Caco-2 (cell line): ENCODE measurements at regions not wholly inside any gene's neighbourhood (a gene's known extent, or its start where the extent isn't known, plus 50 kb on each side); places are given as distances from the start of the nearest gene placed in this dataset.

ENCODE experiments used
- BruUV-seq: library from RNA; stranded (reverse); fragments of 400-500 nt; replicated peaks from 2 replicates; lab custom pipeline; 2021; lab: Mats Ljungman, UMichigan
- CTCF ChIA-PET: fragments of 300-600 bp; sonication (Branson Sonifier 250); formaldehyde crosslinking; loops from one replicate; lab custom pipeline; 2022; ENCODE audit warnings: antibody characterized with exemption; lab: Charles Lee
- POLR2A ChIA-PET: fragments of 300-600 bp; sonication (Branson Sonifier 250); formaldehyde crosslinking; loops from one replicate; lab custom pipeline; 2022; ENCODE audit warnings: antibody characterized with exemption; lab: Charles Lee
- DNase-seq, 2 experiments: peaks; one replicate each; pipeline versions ENCODE4 v3.0.0 to v3.0.0-alpha.2; 2020 to 2022
- H3K27me3 ChIP-seq: replicated peaks from 2 replicates; pipeline ENCODE4 v1.6.0; 2011; ENCODE audit warnings: low read length; ENCODE audit not compliant: control insufficient read depth, insufficient read depth
- H3K36me3 ChIP-seq: 2 replicates; pipeline ENCODE4 v1.5.1; 2011; ENCODE audit warnings: low read length; ENCODE audit not compliant: control insufficient read depth, insufficient read depth
- H3K4me1 ChIP-seq: fragments of 250-450 bp; sonication (Bioruptor Pico); 2 replicates; pipeline ENCODE4 v1.5.1; 2020; ENCODE audit warnings: mild to moderate bottlenecking
- H3K4me3 ChIP-seq: 2 replicates; pipeline ENCODE4 v1.5.1; 2011; ENCODE audit warnings: low read depth, mild to moderate bottlenecking, control low read depth, low read length
- H3K9me3 ChIP-seq: fragments of 250-450 bp; sonication (Bioruptor Pico); 2 replicates; pipeline ENCODE4 v1.5.1; 2020; ENCODE audit warnings: mild to moderate bottlenecking, moderate library complexity
- H3K27ac Mint-ChIP-seq: one replicate; pipeline ENCODE4 v1.8.0; 2022; ENCODE audit warnings: mixed read lengths; ENCODE audit not compliant: unreplicated experiment
- H3K27me3 Mint-ChIP-seq: one replicate; pipeline ENCODE4 v1.8.0; 2022; ENCODE audit warnings: mixed read lengths; ENCODE audit not compliant: insufficient read depth, unreplicated experiment
- H3K36me3 Mint-ChIP-seq: one replicate; pipeline ENCODE4 v1.8.0; 2022; ENCODE audit warnings: mild to moderate bottlenecking, mixed read lengths; ENCODE audit not compliant: insufficient read depth, unreplicated experiment
- H3K4me1 Mint-ChIP-seq: one replicate; pipeline ENCODE4 v1.8.0; 2022; ENCODE audit warnings: low read depth, mixed read lengths; ENCODE audit not compliant: unreplicated experiment
- H3K4me3 Mint-ChIP-seq: one replicate; pipeline ENCODE4 v1.8.0; 2022; ENCODE audit warnings: mild to moderate bottlenecking, moderate library complexity, mixed read lengths; ENCODE audit not compliant: unreplicated experiment
- H3K9me3 Mint-ChIP-seq: one replicate; pipeline ENCODE4 v1.8.0; 2022; ENCODE audit warnings: mixed read lengths; ENCODE audit not compliant: unreplicated experiment
- CTCF ChIP-seq, 2 experiments: fragments of 200-600 bp in 1 of 2; IDR thresholded peaks; 1 replicate in 1 of 2; 2 replicates in 1 of 2; pipeline versions ENCODE4 v1.5.1 to v1.8.0; 2011 to 2022; ENCODE audit warnings: antibody characterized with exemption in 1 of 2, control low read depth in 1 of 2, inconsistent platforms in 1 of 2, low read depth in 1 of 2, low read length in 1 of 2, mild to moderate bottlenecking in 1 of 2, moderate library complexity in 1 of 2; ENCODE audit not compliant: insufficient read depth in 1 of 2, severe bottlenecking in 1 of 2, unreplicated experiment in 1 of 2
- intact Hi-C: fragments of 100-400 bp; cut with micrococcal nuclease; formaldehyde crosslinking; loops from one replicate; pipeline ENCODE4 v1.10.0; 2022; ENCODE audit not compliant: unreplicated experiment

GRCh38 chr19:30671622-30672051 is 299.5 kb downstream of the ZNF536 start:
- no TSS peak for BruUV-seq
- H3K36me3 ChIP-seq: no peaks in the 10 kb centered on the region
- DNase-seq: no peak
- ChIA-PET POLR2A (no interaction called here), CTCF (no interaction called here)
- Mint-ChIP-seq H3K27me3 (peaks cover 35% of the 10 kb centered on the region), H3K27ac (no peak overlapping the region), H3K4me1 (no peaks in the 10 kb centered on the region), H3K36me3 (no peaks in the 10 kb centered on the region), H3K4me3 (no peak overlapping the region), H3K9me3 (no peaks in the 10 kb centered on the region)
- H3K4me3 ChIP-seq: no peak overlapping the region
- no peaks in the 10 kb centered on the region for H3K27me3 ChIP-seq
- no peaks in the 10 kb centered on the region for H3K4me1 ChIP-seq
- intact Hi-C loops: no loop called here
- TF ChIP-seq CTCF (IDR thresholded peaks at IDR 0.05; ENCODE audit: insufficient read depth in 1 of 2, low read depth in 1 of 2, low read length in 1 of 2, severe bottlenecking in 1 of 2, unreplicated experiment in 1 of 2): no peak
- H3K9me3 ChIP-seq: no peaks in the 10 kb centered on the region

GRCh38 chr19:30671367-30671619 is 299.1 kb downstream of the ZNF536 start:
- CTCF ChIA-PET: no interaction called here

GRCh38 chr19:30670562-30671366 is 298.6 kb downstream of the ZNF536 start:
- intact Hi-C loops: no loop called here
- ChIA-PET CTCF (no interaction called here), POLR2A (no interaction called here)
- Mint-ChIP-seq H3K36me3 (no peaks in the 10 kb centered on the region), H3K27ac (no peak overlapping the region), H3K27me3 (peaks cover 38% of the 10 kb centered on the region), H3K4me3 (no peak overlapping the region), H3K4me1 (no peaks in the 10 kb centered on the region), H3K9me3 (no peaks in the 10 kb centered on the region)
- Histone ChIP-seq H3K4me1 (no peaks in the 10 kb centered on the region), H3K9me3 (no peaks in the 10 kb centered on the region), H3K27me3 (no peaks in the 10 kb centered on the region), H3K4me3 (no peak overlapping the region), H3K36me3 (no peaks in the 10 kb centered on the region)
- no peak for TF ChIP-seq CTCF (IDR thresholded peaks at IDR 0.05; ENCODE audit: insufficient read depth in 1 of 2, low read depth in 1 of 2, low read length in 1 of 2, severe bottlenecking in 1 of 2, unreplicated experiment in 1 of 2)
- no TSS peak for BruUV-seq
- DNase-seq: no peak

More at GRCh38 chr19:30671367-30671619, 299.1 kb downstream of the ZNF536 start:
- Mint-ChIP-seq H3K4me1 (no peaks in the 10 kb centered on the region), H3K27me3 (peaks cover 37% of the 10 kb centered on the region), H3K4me3 (no peak overlapping the region), H3K9me3 (no peaks in the 10 kb centered on the region), H3K36me3 (no peaks in the 10 kb centered on the region), H3K27ac (no peak overlapping the region)
- POLR2A ChIA-PET: no interaction called here
- no peaks in the 10 kb centered on the region for H3K9me3 ChIP-seq
- no peaks in the 10 kb centered on the region for H3K4me1 ChIP-seq
- TF ChIP-seq CTCF (IDR thresholded peaks at IDR 0.05; ENCODE audit: insufficient read depth in 1 of 2, low read depth in 1 of 2, low read length in 1 of 2, severe bottlenecking in 1 of 2, unreplicated experiment in 1 of 2): no peak
- no peaks in the 10 kb centered on the region for H3K27me3 ChIP-seq
- no peak for DNase-seq
- H3K4me3 ChIP-seq: no peak overlapping the region
- no peaks in the 10 kb centered on the region for H3K36me3 ChIP-seq
- intact Hi-C loops: no loop called here
- no TSS peak for BruUV-seq
